ENCODE measurements at regions not wholly inside any gene's neighbourhood (a gene's known extent, or its start where the extent isn't known, plus 50 kb on each side); places are given as distances from the start of the nearest gene placed in this dataset.

DNA sequence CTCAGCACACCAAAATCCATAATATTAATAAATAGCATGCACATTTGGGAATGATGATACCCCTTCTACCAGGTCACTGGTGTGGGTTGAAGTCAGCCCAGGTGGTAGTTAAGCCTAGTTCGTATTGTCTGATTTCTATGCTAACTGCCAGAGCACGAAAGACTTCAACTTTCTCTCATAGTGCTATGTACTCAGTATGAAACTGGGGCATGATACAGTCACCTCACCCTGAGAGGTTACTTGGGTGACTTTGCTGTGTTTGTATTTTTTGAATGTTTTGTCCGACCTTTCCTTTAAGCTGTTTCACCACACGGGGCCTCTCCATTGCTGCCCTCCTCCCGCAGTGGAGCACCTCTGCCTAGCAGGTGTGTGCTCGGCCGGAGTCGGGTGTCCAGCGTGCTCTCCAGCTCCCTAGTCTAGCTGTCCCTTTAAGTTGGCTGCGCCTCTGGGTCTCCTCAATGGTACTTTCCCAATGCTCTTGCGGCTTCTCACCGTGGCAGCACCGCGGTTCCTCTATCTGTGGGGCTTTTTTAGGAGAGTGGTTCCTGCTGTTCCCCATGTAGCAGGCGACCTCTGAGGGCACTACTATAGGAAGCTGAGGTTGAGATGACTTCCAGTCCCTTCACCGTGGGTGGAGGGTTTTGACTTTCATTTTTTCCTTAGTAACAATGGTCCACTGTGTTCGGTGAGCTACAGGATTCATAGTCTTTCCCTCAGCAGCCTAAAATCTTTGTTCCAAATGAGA is 524.0 kb upstream of the PFKP start:
- Histone ChIP-seq H3K27me3 (ENCODE audit: control insufficient read depth, insufficient read depth, low read length) (no peaks in the 10 kb centered on the region), H3K4me3 (ENCODE audit: low read length in 3 of 3) (no peak overlapping the region), H3K9ac (ENCODE audit: low read length in 3 of 3) (no peak overlapping the region), H3K4me1 (ENCODE audit: control insufficient read depth in 2 of 3, insufficient read depth in 2 of 3, low read depth in 1 of 3, low read length in 3 of 3) (no peaks in the 10 kb centered on the region), H3K9me3 (ENCODE audit: control insufficient read depth in 2 of 3, insufficient read depth in 1 of 3, low read length in 3 of 3) (no peaks in the 10 kb centered on the region), H3K36me3 (ENCODE audit: control insufficient read depth in 2 of 3, insufficient read depth in 3 of 3, low read length in 3 of 3) (no peaks in the 10 kb centered on the region), H3K27ac (ENCODE audit: low read depth in 2 of 2, low read length in 2 of 2) (no peak overlapping the region)
- FAIRE-seq (no peak), DNase-seq (no peak)
- TF ChIP-seq, protein P1, sequence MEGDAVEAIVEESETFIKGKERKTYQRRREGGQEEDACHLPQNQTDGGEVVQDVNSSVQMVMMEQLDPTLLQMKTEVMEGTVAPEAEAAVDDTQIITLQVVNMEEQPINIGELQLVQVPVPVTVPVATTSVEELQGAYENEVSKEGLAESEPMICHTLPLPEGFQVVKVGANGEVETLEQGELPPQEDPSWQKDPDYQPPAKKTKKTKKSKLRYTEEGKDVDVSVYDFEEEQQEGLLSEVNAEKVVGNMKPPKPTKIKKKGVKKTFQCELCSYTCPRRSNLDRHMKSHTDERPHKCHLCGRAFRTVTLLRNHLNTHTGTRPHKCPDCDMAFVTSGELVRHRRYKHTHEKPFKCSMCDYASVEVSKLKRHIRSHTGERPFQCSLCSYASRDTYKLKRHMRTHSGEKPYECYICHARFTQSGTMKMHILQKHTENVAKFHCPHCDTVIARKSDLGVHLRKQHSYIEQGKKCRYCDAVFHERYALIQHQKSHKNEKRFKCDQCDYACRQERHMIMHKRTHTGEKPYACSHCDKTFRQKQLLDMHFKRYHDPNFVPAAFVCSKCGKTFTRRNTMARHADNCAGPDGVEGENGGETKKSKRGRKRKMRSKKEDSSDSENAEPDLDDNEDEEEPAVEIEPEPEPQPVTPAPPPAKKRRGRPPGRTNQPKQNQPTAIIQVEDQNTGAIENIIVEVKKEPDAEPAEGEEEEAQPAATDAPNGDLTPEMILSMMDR (IDR thresholded peaks at IDR 0.05; ENCODE audit: borderline replicate concordance, extremely low read depth, insufficient read depth): no peak
- intact Hi-C loops (cut with DNase I): no loop called here

DNA sequence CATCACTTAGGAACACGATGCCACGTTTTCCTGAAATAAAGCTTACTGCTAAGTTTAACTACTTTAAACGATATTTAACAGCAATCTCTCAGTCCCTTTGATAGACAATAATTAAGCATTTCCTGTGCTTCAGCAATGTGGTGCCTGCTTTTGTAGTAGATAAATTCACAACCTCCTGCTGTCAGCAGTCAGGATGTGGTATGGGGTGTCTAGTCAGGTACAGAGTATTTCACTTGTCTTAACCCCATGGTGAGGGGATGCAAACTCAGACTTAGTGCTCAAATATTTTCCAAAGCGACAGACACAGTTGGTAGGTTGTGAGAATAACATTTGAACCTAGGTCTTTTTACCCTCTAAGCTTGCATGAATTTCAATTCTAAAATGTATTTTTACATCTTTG is 526.2 kb upstream of the PFKP start:
- Histone ChIP-seq H3K4me1 (ENCODE audit: control insufficient read depth in 2 of 3, insufficient read depth in 2 of 3, low read depth in 1 of 3, low read length in 3 of 3) (no peaks in the 10 kb centered on the region), H3K27me3 (ENCODE audit: control insufficient read depth, insufficient read depth, low read length) (no peaks in the 10 kb centered on the region), H3K4me3 (ENCODE audit: low read length in 3 of 3) (no peak overlapping the region), H3K9ac (ENCODE audit: low read length in 3 of 3) (no peak overlapping the region), H3K36me3 (ENCODE audit: control insufficient read depth in 2 of 3, insufficient read depth in 3 of 3, low read length in 3 of 3) (no peaks in the 10 kb centered on the region), H3K27ac (ENCODE audit: low read depth in 2 of 2, low read length in 2 of 2) (no peak overlapping the region), H3K9me3 (ENCODE audit: control insufficient read depth in 2 of 3, insufficient read depth in 1 of 3, low read length in 3 of 3) (no peaks in the 10 kb centered on the region)
- FAIRE-seq (no peak), DNase-seq (no peak)
- intact Hi-C loops (cut with DNase I): no loop called here
- TF ChIP-seq, protein P1 (IDR thresholded peaks at IDR 0.05; ENCODE audit: borderline replicate concordance, extremely low read depth, insufficient read depth): no peak

DNA sequence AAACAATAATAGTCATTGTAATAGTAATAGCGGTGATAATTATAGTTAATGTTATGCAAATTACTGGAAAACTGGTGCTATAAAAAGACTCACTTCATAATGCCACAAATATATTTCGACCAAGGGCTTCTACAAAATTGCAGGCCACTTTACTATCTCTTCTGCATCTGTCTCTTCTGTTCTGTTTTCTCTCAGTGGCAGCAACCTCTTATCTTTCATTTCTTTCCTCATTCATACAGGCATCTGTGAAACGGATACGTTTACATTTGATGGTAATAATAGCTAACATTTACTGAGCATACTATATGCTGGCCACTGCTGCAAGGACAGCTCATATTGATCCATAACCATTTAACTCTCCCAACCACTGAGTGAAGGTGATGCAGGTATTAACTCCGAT is 537.4 kb upstream of the PFKP start:
- TF ChIP-seq, protein P1 (IDR thresholded peaks at IDR 0.05; ENCODE audit: borderline replicate concordance, extremely low read depth, insufficient read depth): no peak
- DNase-seq: no peak
- Histone ChIP-seq H3K27ac (ENCODE audit: low read depth in 2 of 2, low read length in 2 of 2) (no peak overlapping the region), H3K36me3 (ENCODE audit: control insufficient read depth in 2 of 3, insufficient read depth in 3 of 3, low read length in 3 of 3) (no peaks in the 10 kb centered on the region), H3K27me3 (ENCODE audit: control insufficient read depth, insufficient read depth, low read length) (no peaks in the 10 kb centered on the region), H3K4me1 (ENCODE audit: control insufficient read depth in 2 of 3, insufficient read depth in 2 of 3, low read depth in 1 of 3, low read length in 3 of 3) (no peaks in the 10 kb centered on the region), H3K4me3 (ENCODE audit: low read length in 3 of 3) (no peak overlapping the region), H3K9ac (ENCODE audit: low read length in 3 of 3) (no peak overlapping the region), H3K9me3 (ENCODE audit: control insufficient read depth in 2 of 3, insufficient read depth in 1 of 3, low read length in 3 of 3) (no peaks in the 10 kb centered on the region)
- no peak for FAIRE-seq
- intact Hi-C loops (cut with DNase I): no loop called here

DNA sequence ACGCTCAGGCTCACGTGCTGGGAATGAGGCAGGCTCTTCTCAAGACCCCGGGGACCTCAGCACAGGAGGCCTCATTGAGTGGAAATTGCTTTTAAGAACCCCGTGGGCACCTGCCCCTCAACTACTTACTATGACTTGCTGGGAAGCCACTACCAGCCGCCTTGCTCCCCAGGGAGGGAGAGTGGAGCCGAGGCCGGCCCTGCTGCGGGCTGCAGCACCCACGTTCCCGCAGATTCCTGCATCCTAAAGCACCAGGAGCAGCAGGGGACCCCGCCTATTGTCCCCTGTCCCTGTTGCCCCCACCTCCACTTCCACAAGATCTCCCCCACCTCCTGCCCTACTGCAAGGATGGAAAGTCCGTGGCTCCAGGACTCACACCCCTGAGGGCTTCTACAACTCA is 541.6 kb upstream of the PFKP start:
- H3K27me3 ChIP-seq (ENCODE audit: control insufficient read depth, insufficient read depth, low read length): no peaks in the 10 kb centered on the region
- DNase-seq (no peak), FAIRE-seq (no peak)
- no peak overlapping the region for H3K4me3 ChIP-seq (ENCODE audit: low read length in 3 of 3)
- TF ChIP-seq, protein P1 (IDR thresholded peaks at IDR 0.05; ENCODE audit: borderline replicate concordance, extremely low read depth, insufficient read depth): no peak
- no peaks in the 10 kb centered on the region for H3K9me3 ChIP-seq (ENCODE audit: control insufficient read depth in 2 of 3, insufficient read depth in 1 of 3, low read length in 3 of 3)
- H3K27ac ChIP-seq (ENCODE audit: low read depth in 2 of 2, low read length in 2 of 2): no peak overlapping the region
- no peaks in the 10 kb centered on the region for H3K36me3 ChIP-seq (ENCODE audit: control insufficient read depth in 2 of 3, insufficient read depth in 3 of 3, low read length in 3 of 3)
- intact Hi-C loops (cut with DNase I): no loop called here
- H3K4me1 ChIP-seq (ENCODE audit: control insufficient read depth in 2 of 3, insufficient read depth in 2 of 3, low read depth in 1 of 3, low read length in 3 of 3): no peaks in the 10 kb centered on the region
- H3K9ac ChIP-seq (ENCODE audit: low read length in 3 of 3): no peak overlapping the region

Measured in kidney (tissue), 13 donors.